SH-SY5Y (cell line): ENCODE measurements at regions not wholly inside any gene's neighbourhood (a gene's known extent, or its start where the extent isn't known, plus 50 kb on each side); places are given as distances from the start of the nearest gene placed in this dataset.

Experiments used
- GATA2 ChIP-seq: IDR thresholded peaks from 2 replicates; pipeline ENCODE4 v1.6.1; 2011; ENCODE audit warnings: mild to moderate bottlenecking, low read depth, low read length
- GATA3 ChIP-seq: IDR thresholded peaks from 2 replicates; pipeline ENCODE4 v1.6.1; 2011; ENCODE audit warnings: low read depth, mild to moderate bottlenecking, low read length, moderate library complexity

DNA sequence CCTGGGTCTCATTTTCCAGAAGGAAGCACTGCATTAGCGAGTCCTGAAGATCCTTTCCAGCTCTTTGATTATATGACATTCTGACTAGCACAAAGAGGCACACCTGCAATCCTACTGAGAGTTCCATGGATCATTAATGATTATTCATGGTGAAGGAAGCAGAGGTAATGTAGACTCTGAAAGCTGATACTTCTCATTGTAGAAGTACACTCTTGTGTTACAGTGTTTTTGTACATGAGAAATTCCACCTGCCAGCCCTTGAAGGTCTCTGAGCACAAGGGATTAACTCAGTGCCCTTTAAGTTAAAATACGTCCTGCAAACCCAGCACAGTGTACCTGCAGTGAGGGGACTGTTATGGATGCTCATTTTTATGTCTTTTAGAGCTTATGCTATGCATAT is 558.8 kb upstream of the FBXO33 start:
- no peak for TF ChIP-seq GATA2
- TF ChIP-seq GATA3: no peak
